ENCODE measurements at regions not wholly inside any gene's neighbourhood (a gene's known extent, or its start where the extent isn't known, plus 50 kb on each side); places are given as distances from the start of the nearest gene placed in this dataset.

GRCh38 chr16:22632606-22633005 lies 121.9 kb downstream of the NPIPB5 start:
- WGBS, 3 donors: 66 to 86% (median 66%) methylated on average over 4 of the region's 4 CpGs

DNA sequence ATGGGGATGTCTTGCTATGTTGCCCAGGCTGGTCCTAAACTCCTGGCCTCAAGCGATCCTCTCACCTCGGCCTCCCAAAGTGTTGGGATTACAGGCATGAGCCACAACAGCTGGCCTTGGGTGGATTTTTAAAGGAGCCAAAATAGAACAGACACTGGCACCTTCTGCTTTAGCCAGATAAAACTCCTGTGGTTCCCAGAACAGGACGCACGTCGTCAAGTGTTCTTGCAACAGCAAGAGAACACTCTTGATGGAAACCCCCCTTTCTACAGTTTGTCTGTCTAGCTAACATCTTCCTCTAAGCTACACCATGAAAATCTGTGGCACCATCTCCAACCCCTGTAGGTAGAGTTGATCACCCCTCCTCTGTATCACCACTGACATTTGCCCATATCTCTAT lies 122.6 kb downstream of the NPIPB5 start:
- H3K36me3 ChIP-seq: no peaks in the 10 kb centered on the region
- intact Hi-C loops (cut with DNase I): no loop called here
- no peak for DNase-seq
- no peak overlapping the region for H3K27ac ChIP-seq
- H3K4me1 ChIP-seq (ENCODE audit: insufficient read depth): no peaks in the 10 kb centered on the region
- TF ChIP-seq, protein P1, sequence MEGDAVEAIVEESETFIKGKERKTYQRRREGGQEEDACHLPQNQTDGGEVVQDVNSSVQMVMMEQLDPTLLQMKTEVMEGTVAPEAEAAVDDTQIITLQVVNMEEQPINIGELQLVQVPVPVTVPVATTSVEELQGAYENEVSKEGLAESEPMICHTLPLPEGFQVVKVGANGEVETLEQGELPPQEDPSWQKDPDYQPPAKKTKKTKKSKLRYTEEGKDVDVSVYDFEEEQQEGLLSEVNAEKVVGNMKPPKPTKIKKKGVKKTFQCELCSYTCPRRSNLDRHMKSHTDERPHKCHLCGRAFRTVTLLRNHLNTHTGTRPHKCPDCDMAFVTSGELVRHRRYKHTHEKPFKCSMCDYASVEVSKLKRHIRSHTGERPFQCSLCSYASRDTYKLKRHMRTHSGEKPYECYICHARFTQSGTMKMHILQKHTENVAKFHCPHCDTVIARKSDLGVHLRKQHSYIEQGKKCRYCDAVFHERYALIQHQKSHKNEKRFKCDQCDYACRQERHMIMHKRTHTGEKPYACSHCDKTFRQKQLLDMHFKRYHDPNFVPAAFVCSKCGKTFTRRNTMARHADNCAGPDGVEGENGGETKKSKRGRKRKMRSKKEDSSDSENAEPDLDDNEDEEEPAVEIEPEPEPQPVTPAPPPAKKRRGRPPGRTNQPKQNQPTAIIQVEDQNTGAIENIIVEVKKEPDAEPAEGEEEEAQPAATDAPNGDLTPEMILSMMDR (IDR thresholded peaks at IDR 0.05): no peak
- no peak for TF ChIP-seq POLR2A (IDR thresholded peaks at IDR 0.05)
- no peaks in the 10 kb centered on the region for H3K9me3 ChIP-seq
- no peaks in the 10 kb centered on the region for H3K27me3 ChIP-seq
- no peak overlapping the region for H3K4me3 ChIP-seq
- WGBS, 3 donors: 82 to 87% (median 82%) methylated on average over 5 of the region's 5 CpGs

More at GRCh38 chr16:22632606-22633005, 121.9 kb downstream of the NPIPB5 start:
- no peak for DNase-seq
- Histone ChIP-seq H3K36me3 (no peaks in the 10 kb centered on the region), H3K27ac (no peak overlapping the region), H3K9me3 (no peaks in the 10 kb centered on the region), H3K4me3 (no peak overlapping the region), H3K4me1 (ENCODE audit: insufficient read depth) (no peaks in the 10 kb centered on the region), H3K27me3 (no peaks in the 10 kb centered on the region)
- TF ChIP-seq, protein P1 (IDR thresholded peaks at IDR 0.05): no peak
- TF ChIP-seq POLR2A (IDR thresholded peaks at IDR 0.05): no peak
- no peak for TF ChIP-seq EP300 (IDR thresholded peaks at IDR 0.05)
- intact Hi-C loops (cut with DNase I): no loop called here

- no peaks in the 10 kb centered on the region for H3K36me3 ChIP-seq
- H3K4me3 ChIP-seq: no peak overlapping the region
- no peaks in the 10 kb centered on the region for H3K4me1 ChIP-seq (ENCODE audit: insufficient read depth)
- intact Hi-C loops (cut with DNase I): no loop called here
- H3K9me3 ChIP-seq: no peaks in the 10 kb centered on the region
- no peaks in the 10 kb centered on the region for H3K27me3 ChIP-seq
- DNase-seq: no peak
- TF ChIP-seq POLR2A (IDR thresholded peaks at IDR 0.05): no peak
- TF ChIP-seq EP300 (IDR thresholded peaks at IDR 0.05): no peak
- TF ChIP-seq, protein P1 (IDR thresholded peaks at IDR 0.05): no peak
- 49 to 67% (median 50%) methylated on average over 3 of the region's 3 CpGs for WGBS, 3 donors
- H3K27ac ChIP-seq: no peak overlapping the region
Measured at GRCh38 chr16:22633799-22634198, 123.1 kb downstream of the NPIPB5 start.

DNA sequence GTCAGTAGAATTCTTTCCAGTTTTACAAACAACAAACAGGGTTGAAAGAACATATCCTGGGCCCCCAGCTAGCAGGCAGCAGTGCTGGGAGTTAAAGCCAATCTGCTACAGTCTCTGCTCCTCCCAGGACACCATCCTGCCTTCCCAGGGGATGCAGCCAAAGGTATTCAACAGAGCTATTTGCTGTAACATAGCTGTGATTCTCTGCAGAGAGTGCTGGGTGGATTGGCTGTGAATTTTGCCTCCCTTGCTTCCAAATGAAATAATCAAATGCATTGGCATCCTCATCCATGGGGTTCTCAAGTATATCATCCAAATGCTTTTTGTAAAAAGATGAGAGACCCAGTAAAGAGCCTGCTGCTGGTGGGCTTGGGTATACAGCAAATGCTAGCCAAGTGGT lies 124.3 kb downstream of the NPIPB5 start:
- Histone ChIP-seq H3K4me1 (ENCODE audit: insufficient read depth) (no peaks in the 10 kb centered on the region), H3K36me3 (no peaks in the 10 kb centered on the region), H3K4me3 (no peak overlapping the region), H3K9me3 (no peaks in the 10 kb centered on the region), H3K27me3 (no peaks in the 10 kb centered on the region), H3K27ac (no peak overlapping the region)
- intact Hi-C loops (cut with DNase I): no loop called here
- no peak for TF ChIP-seq EP300 (IDR thresholded peaks at IDR 0.05)
- DNase-seq: no peak

- WGBS, 3 donors: 5 to 11% (median 6%) methylated on average over 2 of the region's 2 CpGs
- Histone ChIP-seq H3K9me3 (no peaks in the 10 kb centered on the region), H3K4me3 (no peak overlapping the region), H3K27me3 (no peaks in the 10 kb centered on the region), H3K4me1 (ENCODE audit: insufficient read depth) (no peaks in the 10 kb centered on the region), H3K36me3 (no peaks in the 10 kb centered on the region), H3K27ac (no peak overlapping the region)
- intact Hi-C loops (cut with DNase I): no loop called here
- TF ChIP-seq EP300 (IDR thresholded peaks at IDR 0.05) (no peak), POLR2A (IDR thresholded peaks at IDR 0.05) (no peak)
- TF ChIP-seq, protein P1 (IDR thresholded peaks at IDR 0.05): no peak
- DNase-seq: no peak
Measured at GRCh38 chr16:22635357-22635761, 124.7 kb downstream of the NPIPB5 start.
